Chondrocyte (in vitro differentiated cells): ENCODE measurements at regions not wholly inside any gene's neighbourhood (a gene's known extent, or its start where the extent isn't known, plus 50 kb on each side); places are given as distances from the start of the nearest gene placed in this dataset.

ENCODE experiments used
- DNase-seq: peaks from one replicate; pipeline ENCODE4 v3.0.0; 2021; ENCODE audit warnings: mixed read lengths, low spot score
- H3K27ac Mint-ChIP-seq: one replicate; pipeline ENCODE4 v1.8.0; 2021; ENCODE audit warnings: mild to moderate bottlenecking, moderate library complexity, mixed read lengths; ENCODE audit not compliant: unreplicated experiment
- H3K27me3 Mint-ChIP-seq: 2 replicates; pipeline ENCODE4 v1.8.0; 2021; ENCODE audit warnings: low read depth, mixed read lengths
- H3K36me3 Mint-ChIP-seq: 2 replicates; pipeline ENCODE4 v1.8.0; 2021; ENCODE audit warnings: low read depth, mixed read lengths
- H3K4me1 Mint-ChIP-seq: 2 replicates; pipeline ENCODE4 v1.8.0; 2021; ENCODE audit warnings: low read depth, mild to moderate bottlenecking, mixed read lengths
- H3K4me3 Mint-ChIP-seq: one replicate; pipeline ENCODE4 v1.8.0; 2021; ENCODE audit warnings: mild to moderate bottlenecking, moderate library complexity, mixed read lengths; ENCODE audit not compliant: unreplicated experiment
- H3K9me3 Mint-ChIP-seq: 2 replicates; pipeline ENCODE4 v1.8.0; 2021; ENCODE audit warnings: low read depth, mixed read lengths
- TF ChIP-seq, protein P1 (sequence below): fragments of 200-600 bp; sonication (generic); IDR thresholded peaks from 2 replicates; pipeline ENCODE4 v1.5.0; 2021; ENCODE audit warnings: antibody characterized with exemption, mild to moderate bottlenecking, moderate library complexity

DNA sequence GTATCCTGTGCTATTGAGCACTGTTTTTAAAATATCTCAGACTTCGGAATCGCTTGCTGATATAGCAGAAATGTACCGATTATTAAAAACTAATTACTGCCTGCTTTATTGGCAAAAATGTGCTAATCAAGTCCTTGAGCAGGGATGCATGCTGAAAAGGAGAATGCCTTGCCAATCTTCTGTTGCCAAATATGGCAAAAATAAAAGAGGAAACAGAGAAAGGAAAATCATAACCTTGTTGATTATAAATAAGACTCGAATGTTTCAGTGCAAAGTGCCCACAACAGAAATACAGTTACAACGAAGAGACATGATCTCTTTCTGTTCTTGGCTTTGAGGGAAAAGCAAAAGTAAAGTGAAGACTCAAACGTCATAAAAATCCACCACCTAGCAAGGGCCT, 248.5 kb downstream of the TMEM182 start:
- Mint-ChIP-seq H3K4me3 (no peak overlapping the region), H3K9me3 (no peaks in the 10 kb centered on the region), H3K36me3 (no peaks in the 10 kb centered on the region), H3K27me3 (peaks cover 5% of the 10 kb centered on the region), H3K27ac (no peak overlapping the region), H3K4me1 (no peaks in the 10 kb centered on the region)
- TF ChIP-seq, protein P1, sequence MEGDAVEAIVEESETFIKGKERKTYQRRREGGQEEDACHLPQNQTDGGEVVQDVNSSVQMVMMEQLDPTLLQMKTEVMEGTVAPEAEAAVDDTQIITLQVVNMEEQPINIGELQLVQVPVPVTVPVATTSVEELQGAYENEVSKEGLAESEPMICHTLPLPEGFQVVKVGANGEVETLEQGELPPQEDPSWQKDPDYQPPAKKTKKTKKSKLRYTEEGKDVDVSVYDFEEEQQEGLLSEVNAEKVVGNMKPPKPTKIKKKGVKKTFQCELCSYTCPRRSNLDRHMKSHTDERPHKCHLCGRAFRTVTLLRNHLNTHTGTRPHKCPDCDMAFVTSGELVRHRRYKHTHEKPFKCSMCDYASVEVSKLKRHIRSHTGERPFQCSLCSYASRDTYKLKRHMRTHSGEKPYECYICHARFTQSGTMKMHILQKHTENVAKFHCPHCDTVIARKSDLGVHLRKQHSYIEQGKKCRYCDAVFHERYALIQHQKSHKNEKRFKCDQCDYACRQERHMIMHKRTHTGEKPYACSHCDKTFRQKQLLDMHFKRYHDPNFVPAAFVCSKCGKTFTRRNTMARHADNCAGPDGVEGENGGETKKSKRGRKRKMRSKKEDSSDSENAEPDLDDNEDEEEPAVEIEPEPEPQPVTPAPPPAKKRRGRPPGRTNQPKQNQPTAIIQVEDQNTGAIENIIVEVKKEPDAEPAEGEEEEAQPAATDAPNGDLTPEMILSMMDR, result no peak
- no peak for DNase-seq

DNA sequence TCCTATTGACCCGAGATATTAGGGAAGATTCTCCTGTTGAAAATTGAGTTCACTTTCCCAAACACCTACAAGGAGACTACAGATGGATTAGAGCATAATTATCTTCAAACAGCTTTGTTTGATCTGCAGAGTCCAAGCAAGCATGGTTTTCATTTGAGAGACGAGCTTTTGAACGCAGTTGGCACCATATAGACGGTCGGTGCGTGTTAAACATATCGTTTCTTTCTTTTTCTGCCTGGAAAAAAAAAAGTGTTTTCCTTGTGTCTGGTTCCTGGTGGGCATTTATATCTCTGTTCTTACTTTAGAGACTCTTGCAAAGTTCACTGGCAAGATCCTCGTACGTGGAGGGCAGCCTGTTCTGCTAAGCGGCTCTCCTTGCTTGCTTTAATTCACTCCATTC, 248.9 kb downstream of the TMEM182 start:
- H3K4me1 Mint-ChIP-seq, result no peaks in the 10 kb centered on the region
- no peak overlapping the region for H3K4me3 Mint-ChIP-seq
- TF ChIP-seq, protein P1, result no peak
- DNase-seq, result no peak
- no peak overlapping the region for H3K27ac Mint-ChIP-seq
- peaks cover 5% of the 10 kb centered on the region for H3K27me3 Mint-ChIP-seq
- H3K9me3 Mint-ChIP-seq, result no peaks in the 10 kb centered on the region
- no peaks in the 10 kb centered on the region for H3K36me3 Mint-ChIP-seq

GRCh38 chr2:103012590-103012989, 250.8 kb downstream of the TMEM182 start:
- DNase-seq, result no peak
- Mint-ChIP-seq H3K27me3 (peaks cover 5% of the 10 kb centered on the region), H3K27ac (no peak overlapping the region), H3K36me3 (no peaks in the 10 kb centered on the region), H3K9me3 (no peaks in the 10 kb centered on the region), H3K4me1 (no peaks in the 10 kb centered on the region), H3K4me3 (no peak overlapping the region)
- TF ChIP-seq, protein P1, result no peak

DNA sequence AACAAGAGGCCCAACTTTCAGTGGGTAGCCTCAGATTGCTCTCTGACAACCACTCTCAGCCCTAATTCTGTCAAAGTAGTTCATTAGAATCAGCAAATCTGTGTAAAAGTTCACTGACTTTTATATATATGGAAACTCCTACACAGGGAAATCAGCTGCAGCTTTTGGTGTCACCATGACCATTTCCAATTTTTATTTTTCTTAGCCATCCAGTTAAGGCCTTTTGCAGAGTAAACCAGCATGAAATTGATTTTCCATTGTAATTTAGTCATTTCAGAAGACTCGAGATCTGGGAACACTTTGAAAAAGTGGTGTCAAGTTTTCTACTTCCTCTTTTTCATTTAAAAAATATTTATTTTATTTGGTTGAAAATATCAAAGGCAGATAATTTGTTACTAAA, 263.2 kb downstream of the TMEM182 start:
- Mint-ChIP-seq H3K27ac (no peak overlapping the region), H3K9me3 (no peaks in the 10 kb centered on the region), H3K4me3 (no peak overlapping the region), H3K36me3 (no peaks in the 10 kb centered on the region), H3K4me1 (no peaks in the 10 kb centered on the region), H3K27me3 (peaks cover 2% of the 10 kb centered on the region)
- TF ChIP-seq, protein P1, result no peak
- no peak for DNase-seq

GRCh38 chr2:103028181-103028580, 266.4 kb downstream of the TMEM182 start:
- Mint-ChIP-seq H3K9me3 (no peaks in the 10 kb centered on the region), H3K4me3 (no peak overlapping the region), H3K27ac (no peak overlapping the region), H3K4me1 (no peaks in the 10 kb centered on the region), H3K27me3 (peaks cover 2% of the 10 kb centered on the region), H3K36me3 (no peaks in the 10 kb centered on the region)
- no peak for DNase-seq
- TF ChIP-seq, protein P1, result no peak
